GM12801 (cell line): ENCODE measurements at regions not wholly inside any gene's neighbourhood (a gene's known extent, or its start where the extent isn't known, plus 50 kb on each side); places are given as distances from the start of the nearest gene placed in this dataset.

Source experiments
- CTCF ChIP-seq: IDR thresholded peaks from one replicate; pipeline ENCODE4 v1.5.1; 2011; ENCODE audit warnings: control low read depth; ENCODE audit not compliant: insufficient read length; ENCODE audit errors: extremely low read depth

- no peak for TF ChIP-seq CTCF
Observed at GRCh38 chr3:109902549-109902948, 565.2 kb upstream of the DPPA4 start.

GRCh38 chr3:109903100-109903499 lies 565.8 kb upstream of the DPPA4 start:
- TF ChIP-seq CTCF: no peak

- TF ChIP-seq CTCF: no peak
Observed at GRCh38 chr3:109910772-109911171, 573.4 kb upstream of the DPPA4 start.

GRCh38 chr3:109918740-109919139 lies 581.4 kb upstream of the DPPA4 start:
- TF ChIP-seq CTCF: no peak

- no peak for TF ChIP-seq CTCF
Observed at GRCh38 chr3:109920749-109921148, 583.4 kb upstream of the DPPA4 start.

- no peak for TF ChIP-seq CTCF
Observed at GRCh38 chr3:109921509-109921908, 584.2 kb upstream of the DPPA4 start.

- TF ChIP-seq CTCF: no peak
Observed at GRCh38 chr3:109922856-109923255, 585.5 kb upstream of the DPPA4 start.

GRCh38 chr3:109923431-109923830 lies 586.1 kb upstream of the DPPA4 start:
- no peak for TF ChIP-seq CTCF
